ENCODE measurements at regions not wholly inside any gene's neighbourhood (a gene's known extent, or its start where the extent isn't known, plus 50 kb on each side); places are given as distances from the start of the nearest gene placed in this dataset.

GRCh38 chr22:26780521-26780920 lies 123.1 kb downstream of the MIAT start:
- Histone ChIP-seq H3K9me3 (peaks cover 0 to 5% of the 10 kb centered on the region in 2 donors), H3K27me3 (no peaks in the 10 kb centered on the region), H3K4me1 (ENCODE audit: insufficient read depth) (no peaks in the 10 kb centered on the region), H3K4me3 (no peak overlapping the region), H3K27ac (no peak overlapping the region), H3K36me3 (no peaks in the 10 kb centered on the region)
- intact Hi-C loops (cut with DNase I): no loop called here
- DNase-seq: no peak
- TF ChIP-seq EP300 (IDR thresholded peaks at IDR 0.05) (no peak), POLR2A (IDR thresholded peaks at IDR 0.05) (no peak)
- TF ChIP-seq, protein P1, sequence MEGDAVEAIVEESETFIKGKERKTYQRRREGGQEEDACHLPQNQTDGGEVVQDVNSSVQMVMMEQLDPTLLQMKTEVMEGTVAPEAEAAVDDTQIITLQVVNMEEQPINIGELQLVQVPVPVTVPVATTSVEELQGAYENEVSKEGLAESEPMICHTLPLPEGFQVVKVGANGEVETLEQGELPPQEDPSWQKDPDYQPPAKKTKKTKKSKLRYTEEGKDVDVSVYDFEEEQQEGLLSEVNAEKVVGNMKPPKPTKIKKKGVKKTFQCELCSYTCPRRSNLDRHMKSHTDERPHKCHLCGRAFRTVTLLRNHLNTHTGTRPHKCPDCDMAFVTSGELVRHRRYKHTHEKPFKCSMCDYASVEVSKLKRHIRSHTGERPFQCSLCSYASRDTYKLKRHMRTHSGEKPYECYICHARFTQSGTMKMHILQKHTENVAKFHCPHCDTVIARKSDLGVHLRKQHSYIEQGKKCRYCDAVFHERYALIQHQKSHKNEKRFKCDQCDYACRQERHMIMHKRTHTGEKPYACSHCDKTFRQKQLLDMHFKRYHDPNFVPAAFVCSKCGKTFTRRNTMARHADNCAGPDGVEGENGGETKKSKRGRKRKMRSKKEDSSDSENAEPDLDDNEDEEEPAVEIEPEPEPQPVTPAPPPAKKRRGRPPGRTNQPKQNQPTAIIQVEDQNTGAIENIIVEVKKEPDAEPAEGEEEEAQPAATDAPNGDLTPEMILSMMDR (IDR thresholded peaks at IDR 0.05): no peak

DNA sequence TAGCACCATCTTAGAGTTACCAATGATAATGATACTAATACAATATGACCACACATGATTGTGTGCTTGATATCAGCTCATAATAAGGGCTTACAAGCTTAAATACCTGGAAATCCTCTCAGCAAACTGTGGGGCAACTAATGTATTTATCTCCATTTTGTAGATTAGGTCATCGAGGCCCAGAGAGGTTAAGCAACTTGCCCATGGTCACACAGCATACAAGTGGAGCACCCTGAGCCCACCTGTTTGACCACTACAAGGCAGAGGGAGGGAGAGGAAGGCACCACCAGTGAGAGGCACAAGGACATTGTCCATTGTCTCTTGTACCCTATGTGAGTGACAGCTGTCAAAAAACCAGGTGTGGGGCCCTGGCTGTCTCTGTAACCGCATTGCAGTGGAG lies 123.7 kb downstream of the MIAT start:
- Histone ChIP-seq H3K36me3 (no peaks in the 10 kb centered on the region), H3K4me1 (ENCODE audit: insufficient read depth) (no peaks in the 10 kb centered on the region), H3K9me3 (peaks cover 0 to 2% of the 10 kb centered on the region in 2 donors), H3K4me3 (no peak overlapping the region), H3K27ac (no peak overlapping the region), H3K27me3 (no peaks in the 10 kb centered on the region)
- 94 to 100% (median 96%) methylated on average over 2 of the region's 2 CpGs for WGBS, 3 donors
- TF ChIP-seq EP300 (IDR thresholded peaks at IDR 0.05): no peak
- no peak for DNase-seq
- intact Hi-C loops (cut with DNase I): no loop called here

DNA sequence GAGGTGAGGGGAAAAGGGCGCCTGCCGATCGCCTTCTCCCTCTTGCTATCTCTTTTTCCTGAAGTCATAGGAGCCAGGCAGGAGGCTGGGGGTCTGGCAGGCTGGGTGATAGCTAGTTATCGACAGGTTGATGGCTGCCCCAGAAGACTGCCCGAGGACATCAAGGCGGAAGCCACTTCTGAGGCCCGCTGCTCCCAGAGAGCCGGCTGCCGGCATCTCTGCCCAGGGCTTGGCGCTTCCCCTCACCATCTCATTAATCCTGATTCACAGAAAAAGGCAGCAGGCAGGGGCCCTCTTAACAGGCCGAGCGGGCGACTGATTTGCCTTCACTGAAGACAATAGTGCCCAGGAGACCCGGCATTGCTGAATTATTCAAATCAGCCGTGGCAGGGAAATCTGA lies 124.2 kb downstream of the MIAT start:
- WGBS, 3 donors: 91 to 93% (median 91%) methylated on average over 15 of the region's 15 CpGs
- no peak for TF ChIP-seq EP300 (IDR thresholded peaks at IDR 0.05)
- TF ChIP-seq POLR2A (IDR thresholded peaks at IDR 0.05): no peak
- TF ChIP-seq, protein P1 (IDR thresholded peaks at IDR 0.05): no peak
- Histone ChIP-seq H3K27ac (no peak overlapping the region), H3K4me3 (no peak overlapping the region), H3K4me1 (ENCODE audit: insufficient read depth) (no peaks in the 10 kb centered on the region), H3K27me3 (no peaks in the 10 kb centered on the region), H3K36me3 (no peaks in the 10 kb centered on the region), H3K9me3 (no peaks in the 10 kb centered on the region)
- intact Hi-C loops (cut with DNase I): no loop called here
- DNase-seq: no peak

GRCh38 chr22:26783885-26784284 lies 126.5 kb downstream of the MIAT start:
- no peak for TF ChIP-seq EP300 (IDR thresholded peaks at IDR 0.05)
- no peak for TF ChIP-seq POLR2A (IDR thresholded peaks at IDR 0.05)
- TF ChIP-seq, protein P1 (IDR thresholded peaks at IDR 0.05): no peak
- 20 to 28% (median 27%) methylated on average over 18 of the region's 18 CpGs for WGBS, 3 donors
- Histone ChIP-seq H3K9me3 (no peaks in the 10 kb centered on the region), H3K36me3 (no peaks in the 10 kb centered on the region), H3K4me3 (no peak overlapping the region), H3K27ac (no peak overlapping the region), H3K27me3 (no peaks in the 10 kb centered on the region), H3K4me1 (ENCODE audit: insufficient read depth) (no peaks in the 10 kb centered on the region)
- intact Hi-C loops (cut with DNase I): no loop called here
- no peak for DNase-seq

DNA sequence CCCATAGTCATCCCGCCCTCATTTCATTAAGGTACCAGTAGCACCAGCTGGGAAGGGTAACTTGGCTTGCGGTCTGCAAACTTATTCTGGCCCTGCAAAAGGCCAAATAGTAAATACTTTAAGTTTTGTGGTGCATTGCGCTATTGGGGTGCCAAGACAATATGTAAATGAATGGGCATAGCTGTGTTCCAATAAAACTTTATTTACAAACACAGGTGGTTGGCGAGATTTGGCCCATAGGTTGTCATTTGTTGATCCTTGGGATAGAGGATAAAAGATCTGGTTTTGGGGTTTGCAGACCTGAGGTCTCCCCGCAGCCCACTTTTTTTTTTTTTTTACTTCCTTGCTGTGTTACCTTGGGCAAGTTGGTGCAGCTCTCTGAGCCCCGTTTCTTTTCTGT lies 127.4 kb downstream of the MIAT start:
- H3K27ac ChIP-seq: no peak overlapping the region
- 95 to 98% (median 96%) methylated on average over 6 of the region's 6 CpGs for WGBS, 3 donors
- H3K4me3 ChIP-seq: no peak overlapping the region
- no peaks in the 10 kb centered on the region for H3K4me1 ChIP-seq (ENCODE audit: insufficient read depth)
- intact Hi-C loops (cut with DNase I): no loop called here
- H3K27me3 ChIP-seq: no peaks in the 10 kb centered on the region
- no peaks in the 10 kb centered on the region for H3K9me3 ChIP-seq
- no peaks in the 10 kb centered on the region for H3K36me3 ChIP-seq
- no peak for DNase-seq
- TF ChIP-seq, protein P1 (IDR thresholded peaks at IDR 0.05): no peak
- TF ChIP-seq POLR2A (IDR thresholded peaks at IDR 0.05) (no peak), EP300 (IDR thresholded peaks at IDR 0.05) (no peak)
